ENCODE measurements at regions not wholly inside any gene's neighbourhood (a gene's known extent, or its start where the extent isn't known, plus 50 kb on each side); places are given as distances from the start of the nearest gene placed in this dataset.

DNA sequence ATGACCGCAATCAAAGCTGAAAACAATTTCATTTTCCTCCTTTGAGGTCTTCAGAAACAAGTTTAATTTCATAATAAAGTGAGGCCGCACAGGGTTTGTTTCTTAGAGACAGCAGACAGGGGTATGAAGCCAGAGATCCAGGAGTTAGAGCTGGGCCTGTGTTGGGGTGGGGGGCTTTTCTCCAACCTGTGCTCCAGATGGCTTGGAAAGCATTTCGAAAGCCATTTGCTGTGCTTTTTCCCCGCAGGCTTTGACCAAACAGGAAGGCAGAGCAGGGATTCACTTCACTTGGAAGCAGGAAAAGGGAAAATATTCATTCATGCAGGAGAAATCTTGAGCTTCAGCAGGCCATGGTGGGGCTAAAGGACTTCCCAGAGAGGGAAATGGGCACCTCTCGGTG, 617.4 kb downstream of the SOX6 start:
- DNase-seq = no peak

DNA sequence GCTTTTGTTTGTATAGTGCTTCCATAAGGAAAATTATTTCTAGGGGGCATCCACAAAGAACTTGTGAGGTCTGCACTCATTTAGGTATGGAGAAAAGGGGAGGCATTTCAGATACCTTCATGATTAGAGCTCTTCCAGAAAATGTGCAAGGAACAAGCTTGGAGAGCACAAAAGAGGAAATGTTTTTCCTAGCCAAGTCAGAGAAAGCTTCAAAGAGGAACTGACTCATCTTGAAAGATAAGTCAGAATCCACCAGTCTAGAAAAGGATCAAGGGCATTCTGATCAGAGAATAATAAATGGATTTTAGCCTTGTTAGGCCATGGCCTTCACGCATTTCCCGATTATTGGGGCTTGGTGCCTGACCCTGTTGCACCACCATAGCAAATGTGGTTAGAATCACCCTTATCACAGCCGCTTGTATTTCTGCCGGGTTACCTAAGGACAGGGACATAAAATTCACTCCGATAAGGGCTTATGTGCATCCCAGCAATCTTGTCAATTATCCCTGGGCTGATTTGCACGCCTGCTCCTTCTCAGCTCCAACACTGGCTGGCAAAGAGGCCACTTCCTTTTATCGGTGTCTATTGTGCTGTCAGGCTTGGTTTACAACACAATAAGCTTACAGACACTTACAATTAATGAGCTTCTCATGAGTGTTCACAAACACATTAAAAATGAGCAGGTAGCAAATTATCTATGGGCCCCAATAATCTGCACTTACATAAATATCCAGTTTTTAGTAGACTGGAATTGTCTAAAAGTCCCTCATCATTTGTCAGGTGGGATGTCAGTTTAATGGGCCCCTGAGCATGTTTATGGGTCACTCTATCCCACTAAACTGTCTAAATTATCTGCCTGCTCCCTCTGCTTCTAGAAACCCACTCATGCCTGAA, 613.5 kb downstream of the SOX6 start:
- DNase-seq = no peak

DNA sequence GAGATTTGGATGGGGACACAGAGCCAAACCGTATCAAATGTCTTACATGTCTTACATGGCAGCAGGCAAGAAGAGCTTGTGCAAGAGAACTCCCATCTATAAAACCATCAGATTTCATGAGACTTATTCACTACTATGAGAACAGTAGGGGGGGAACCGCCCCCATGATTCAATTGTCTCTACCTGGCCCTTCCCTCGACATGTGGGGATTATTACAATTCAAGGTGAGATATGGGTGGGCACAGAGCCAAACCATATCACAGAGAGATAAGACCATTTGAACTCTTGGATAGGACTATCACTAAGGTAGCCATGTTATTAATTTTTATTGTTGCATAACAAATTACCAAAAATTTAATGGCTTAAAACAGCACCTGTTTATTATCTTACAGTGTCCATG, 611.7 kb downstream of the SOX6 start:
- no peak for DNase-seq

- no peak for DNase-seq
Measured at GRCh38 chr11:15745266-15745665, 611.1 kb downstream of the SOX6 start.

- DNase-seq = no peak
Measured at GRCh38 chr11:15747671-15748070, 608.7 kb downstream of the SOX6 start.

DNA sequence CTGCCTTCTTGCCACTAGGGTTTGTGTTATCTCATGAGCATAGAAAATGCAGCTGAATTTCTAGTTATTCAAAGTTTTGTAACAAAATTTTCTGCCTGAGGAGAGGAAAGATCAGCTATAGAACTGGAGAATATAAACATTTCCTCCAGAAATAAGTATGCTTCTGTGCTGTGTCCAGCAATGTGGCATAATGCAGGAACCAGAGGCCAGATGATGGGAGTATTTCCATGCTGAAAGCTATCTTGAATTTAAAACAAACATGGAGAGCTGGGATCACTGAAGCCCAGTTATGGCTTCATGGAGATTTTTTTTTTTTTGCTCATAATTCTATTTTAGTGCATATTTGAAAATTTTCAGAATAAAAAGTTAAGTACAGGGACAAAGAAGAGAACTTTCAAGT, 608.2 kb downstream of the SOX6 start:
- DNase-seq = no peak

DNA sequence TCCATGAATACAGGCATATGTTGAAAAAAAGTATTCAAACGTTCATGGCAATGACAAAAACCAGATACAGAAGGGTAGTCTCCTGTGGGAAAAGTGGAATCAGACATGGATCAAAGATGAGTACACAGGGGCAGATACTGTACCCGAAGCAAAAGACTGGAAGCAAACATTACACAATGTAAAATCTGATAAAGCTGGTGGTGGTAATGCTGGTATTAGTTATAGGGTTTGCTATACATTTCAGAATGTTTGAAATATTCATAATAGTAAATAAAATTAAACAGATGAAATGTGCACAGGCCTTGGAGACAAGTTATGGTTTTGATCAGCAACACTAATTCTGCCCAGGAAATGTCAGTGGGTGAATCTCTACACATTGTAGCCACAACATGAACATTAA, 607.6 kb downstream of the SOX6 start:
- DNase-seq = no peak

DNA sequence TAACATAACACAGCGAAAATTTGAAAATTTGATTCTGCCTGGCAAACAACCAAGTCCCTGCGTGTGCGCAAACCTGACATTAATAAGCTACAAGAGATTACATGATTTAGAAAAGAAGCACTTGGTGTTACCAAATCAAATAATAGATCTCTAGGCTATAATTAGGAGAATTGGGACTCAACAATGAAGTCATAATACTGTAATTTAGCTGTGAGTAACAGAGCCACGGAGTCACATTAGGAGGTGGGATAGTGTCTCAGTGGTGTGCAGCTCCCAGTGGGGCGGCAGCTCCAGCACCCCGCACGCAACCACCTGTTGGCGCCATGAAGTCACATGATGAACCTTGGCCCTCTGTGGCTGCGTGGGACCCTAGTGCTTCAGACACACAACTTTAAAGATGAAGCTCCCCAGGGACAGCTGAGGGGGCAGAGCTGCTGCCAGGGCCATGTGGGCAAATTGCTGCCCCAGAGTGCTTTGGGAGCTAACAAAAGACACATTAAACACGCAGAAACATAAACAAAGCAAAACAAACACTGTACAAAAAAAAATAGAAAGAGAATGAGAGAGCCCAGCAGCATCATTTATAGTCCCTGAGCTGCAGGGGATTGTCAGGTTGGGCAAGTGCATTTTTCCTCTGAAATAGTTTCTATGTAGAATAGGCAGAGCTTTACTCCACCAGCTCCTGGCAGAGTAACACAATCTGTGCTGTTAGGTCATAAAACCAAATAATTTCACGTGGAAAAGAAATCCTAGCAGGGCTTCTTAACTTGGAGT, 605.6 kb downstream of the SOX6 start:
- DNase-seq = no peak

DNA sequence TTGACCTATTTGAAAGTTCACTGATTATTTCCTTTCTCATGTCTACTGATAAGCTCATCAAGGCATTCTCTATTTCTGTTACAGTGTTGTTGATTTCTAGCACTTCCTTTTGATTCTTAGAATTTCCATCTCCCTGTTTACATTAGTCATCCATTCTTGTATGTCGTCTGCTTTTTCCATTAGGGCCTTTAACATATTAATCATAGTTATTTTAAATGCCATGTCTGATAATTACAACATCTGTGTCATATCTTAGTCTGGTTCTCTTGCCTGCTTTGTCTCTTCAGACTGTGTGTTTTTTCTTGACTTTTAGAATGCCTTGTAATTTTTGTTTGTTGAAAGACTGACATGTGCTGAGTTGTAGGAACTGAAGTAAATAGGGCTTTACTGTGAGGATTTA, 602.1 kb downstream of the SOX6 start:
- DNase-seq = no peak

- no peak for DNase-seq
Measured at GRCh38 chr11:15757048-15757698, 599.2 kb downstream of the SOX6 start.

DNA sequence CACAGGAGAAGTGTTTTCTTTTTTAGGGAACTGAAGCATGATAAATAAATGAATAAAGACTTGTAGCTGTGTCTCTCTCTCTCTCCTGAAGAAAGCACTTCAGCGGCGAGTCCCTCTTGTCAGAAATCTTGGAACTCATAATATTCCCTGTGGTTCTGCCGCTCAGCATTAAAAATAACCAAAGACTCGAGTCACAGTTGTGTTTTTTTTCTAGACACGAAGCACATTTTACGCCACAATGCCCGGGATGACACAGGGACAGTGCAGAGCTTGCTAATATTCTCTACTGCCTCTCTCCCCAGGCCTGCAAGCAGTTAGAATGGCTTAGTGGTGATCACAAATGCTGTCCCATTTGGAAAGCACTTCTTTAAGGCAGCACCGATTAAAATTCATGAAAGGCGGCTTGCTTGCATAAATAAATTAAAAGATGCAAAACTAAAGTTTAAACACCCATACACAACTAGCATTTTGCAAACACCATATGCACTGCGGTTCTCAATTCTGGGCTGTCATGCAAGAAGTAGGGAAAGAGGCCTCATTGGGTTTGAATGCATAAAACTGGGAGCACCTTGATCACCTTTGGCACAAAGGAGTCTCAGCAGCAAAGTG, 597.4 kb downstream of the SOX6 start:
- DNase-seq = no peak

DNA sequence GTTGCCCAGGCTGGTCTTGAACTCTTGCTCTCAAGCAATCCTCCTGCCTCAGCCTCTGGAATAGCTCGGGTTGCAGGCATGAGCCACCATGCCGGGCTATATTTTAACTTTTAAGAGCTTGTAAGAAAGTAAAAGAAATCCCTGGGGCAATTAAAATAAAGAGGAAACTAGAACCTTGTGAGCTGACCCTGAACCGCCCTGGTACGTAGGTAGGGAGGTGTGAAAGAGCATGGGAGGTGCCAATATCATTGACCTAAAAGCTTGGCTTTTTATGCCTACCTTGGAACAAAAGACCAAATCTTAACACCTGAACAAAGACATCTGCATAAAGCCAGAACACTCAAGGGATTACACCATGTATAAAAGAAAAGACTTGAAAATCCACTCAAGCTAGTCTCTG, 595.1 kb downstream of the SOX6 start:
- no peak for DNase-seq

DNA sequence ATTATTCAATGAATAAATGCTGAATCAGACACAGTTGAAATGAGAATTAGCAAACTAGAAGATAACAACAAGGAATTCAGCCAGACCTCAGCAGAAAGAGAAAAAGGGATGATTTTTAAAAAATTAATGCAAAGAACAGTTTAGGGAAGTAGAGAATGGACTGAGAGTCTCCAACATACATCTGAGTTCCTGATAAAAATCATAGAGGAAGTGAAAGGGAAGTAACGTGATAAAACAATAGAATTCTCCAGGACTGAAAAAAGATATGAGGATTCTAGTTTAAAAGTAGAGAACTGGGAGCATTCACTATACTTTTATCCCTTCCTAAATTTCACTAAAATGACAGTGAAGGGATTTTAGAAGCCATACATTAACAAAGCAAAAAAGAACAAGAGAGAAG, 592.0 kb downstream of the SOX6 start:
- DNase-seq = no peak

GRCh38 chr11:15764948-15765347, 591.4 kb downstream of the SOX6 start:
- DNase-seq = no peak

- DNase-seq = no peak
Measured at GRCh38 chr11:15765530-15765929, 590.8 kb downstream of the SOX6 start.

DNA sequence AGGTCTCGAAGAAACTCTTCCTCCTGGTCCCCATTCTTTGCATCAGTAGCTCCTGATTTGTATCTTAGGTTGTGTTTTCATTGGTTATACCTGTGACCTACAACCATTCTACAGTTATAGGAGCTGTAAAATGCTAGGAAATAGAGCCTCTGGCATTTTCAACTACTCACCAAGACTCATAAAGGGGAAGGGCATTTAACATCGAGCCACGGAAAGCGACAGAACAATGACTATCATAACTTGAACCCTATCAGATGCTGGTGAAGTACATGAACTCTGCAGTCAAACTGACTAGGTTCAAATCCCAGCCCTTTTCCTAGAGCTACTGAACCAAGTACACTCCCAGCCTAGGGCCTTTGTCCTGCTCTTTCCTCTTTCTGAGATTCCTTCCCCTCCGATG, 588.0 kb downstream of the SOX6 start:
- no peak for DNase-seq

DNA sequence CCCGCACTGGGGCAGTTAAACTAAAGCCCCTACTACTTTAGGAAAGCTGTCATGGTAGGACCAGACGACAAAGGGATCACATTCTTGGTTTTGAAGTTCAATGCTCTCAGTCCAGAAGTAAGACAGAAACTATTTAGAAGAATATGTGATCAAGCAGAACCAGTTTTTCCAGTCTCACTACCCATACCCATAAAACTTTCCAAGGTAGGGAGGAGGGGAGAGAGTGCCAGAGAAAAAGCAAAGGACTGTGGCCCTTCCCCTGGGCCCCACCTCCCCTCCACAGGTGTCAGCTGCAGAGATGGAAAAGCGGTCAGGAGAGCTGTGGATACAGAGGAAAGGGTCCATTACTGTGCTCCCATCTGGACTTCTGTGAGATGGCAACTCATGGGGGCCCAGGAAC, 587.1 kb downstream of the SOX6 start:
- DNase-seq = no peak

DNA sequence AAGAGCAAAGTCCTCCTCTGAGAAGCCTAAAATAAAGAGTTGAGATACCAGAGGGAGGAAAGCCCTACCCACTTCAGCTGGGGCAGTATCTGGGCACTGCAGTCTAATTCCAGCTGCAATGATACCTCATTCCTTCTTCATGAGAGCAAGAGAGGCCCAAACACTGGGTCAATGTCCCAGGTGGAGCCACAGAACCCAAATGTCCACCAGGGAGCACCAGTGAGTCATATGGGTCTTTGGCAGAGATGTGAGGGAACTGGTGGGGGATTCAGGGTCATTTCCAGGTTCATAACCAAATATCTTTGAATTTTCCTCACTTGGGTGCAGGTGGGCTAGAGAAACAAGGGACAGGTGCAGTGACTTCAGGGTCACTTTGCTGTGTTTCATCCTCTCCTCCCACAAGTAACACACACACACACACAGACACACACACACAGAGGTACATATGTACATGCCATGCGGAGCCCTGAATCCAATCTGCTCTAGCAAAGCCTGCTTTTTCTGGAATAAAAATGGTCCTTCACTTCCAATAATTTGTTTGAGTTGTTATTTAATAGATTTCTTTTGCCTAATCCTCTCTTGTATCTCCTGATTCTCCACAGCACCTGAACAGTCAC, 585.4 kb downstream of the SOX6 start:
- DNase-seq = no peak

DNA sequence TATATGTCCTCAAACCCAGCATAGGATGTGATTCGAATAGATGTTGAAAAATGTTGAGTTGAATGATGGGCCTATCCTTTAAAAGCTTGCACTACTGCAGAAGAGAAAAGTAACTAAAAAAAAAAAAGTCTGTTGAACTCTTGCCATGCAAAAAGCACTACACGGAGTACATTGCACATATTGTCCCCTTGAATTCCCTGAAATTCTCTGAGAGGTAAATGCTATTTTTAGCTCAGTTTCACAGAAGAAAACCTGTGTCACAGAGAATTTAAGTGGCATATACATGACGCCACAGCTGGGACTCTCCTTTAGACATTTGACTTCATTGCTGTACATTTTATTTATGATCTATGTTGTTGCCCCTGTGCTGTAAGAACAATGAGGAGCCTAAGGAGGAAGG, 583.8 kb downstream of the SOX6 start:
- DNase-seq = no peak

- no peak for DNase-seq
Measured at GRCh38 chr11:15772981-15773380, 583.4 kb downstream of the SOX6 start.

DNA sequence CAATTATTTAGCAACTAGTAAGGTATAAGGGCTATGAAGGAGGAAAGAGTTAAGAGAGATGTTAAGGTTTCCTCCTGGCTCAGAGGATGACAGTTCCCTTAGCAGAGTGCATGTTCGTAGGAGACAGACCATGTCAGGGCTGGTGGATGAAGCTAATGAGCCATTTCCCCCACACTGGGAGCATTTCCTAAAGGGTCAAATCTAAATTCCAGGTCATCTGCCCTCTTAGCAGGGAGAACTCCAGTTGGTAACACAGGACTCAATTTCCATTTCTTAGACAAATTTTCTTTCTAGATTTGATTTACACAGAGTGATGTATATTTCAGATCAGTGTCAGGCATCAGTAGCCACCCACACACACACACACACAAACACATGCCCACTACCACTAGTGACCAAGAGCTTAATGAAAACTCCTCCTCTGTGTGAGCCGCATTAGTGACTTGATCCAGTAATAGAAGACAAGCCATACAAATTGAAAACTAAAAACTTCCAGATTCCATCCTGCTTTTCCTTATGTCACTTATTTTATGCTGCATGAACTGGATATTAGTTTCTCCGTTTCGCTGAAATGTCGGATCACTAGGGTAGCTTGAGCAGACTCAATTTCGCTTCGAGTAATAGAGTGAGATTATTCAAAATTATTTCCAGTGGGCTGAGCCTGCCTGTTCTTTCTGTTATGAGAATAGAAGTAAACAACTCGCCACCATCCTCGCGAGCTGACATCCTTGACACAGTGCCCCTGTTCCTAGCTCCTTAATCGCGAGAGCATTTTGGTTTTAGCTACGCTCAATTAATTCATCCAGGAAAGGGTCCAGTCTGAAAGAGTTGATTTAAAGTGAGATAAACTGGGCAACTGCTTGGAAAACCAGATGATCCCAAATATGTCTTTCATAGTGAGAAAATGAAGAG, 582.6 kb downstream of the SOX6 start:
- no peak for DNase-seq
